Endothelial cell (in vitro differentiated cells): ENCODE measurements at regions not wholly inside any gene's neighbourhood (a gene's known extent, or its start where the extent isn't known, plus 50 kb on each side); places are given as distances from the start of the nearest gene placed in this dataset.

ENCODE experiments used
- DNase-seq: peaks from one replicate; pipeline ENCODE4 v3.0.0; 2021; ENCODE audit warnings: low spot score
- H3K27ac Mint-ChIP-seq: one replicate; pipeline ENCODE4 v1.8.0; 2021; ENCODE audit warnings: mixed read lengths, inconsistent platforms; ENCODE audit not compliant: unreplicated experiment
- H3K27me3 Mint-ChIP-seq: one replicate; pipeline ENCODE4 v1.8.0; 2021; ENCODE audit warnings: mild to moderate bottlenecking, moderate library complexity, mixed read lengths, inconsistent platforms; ENCODE audit not compliant: unreplicated experiment
- H3K36me3 Mint-ChIP-seq: one replicate; pipeline ENCODE4 v1.8.0; 2021; ENCODE audit warnings: mild to moderate bottlenecking, low read depth, mixed read lengths, inconsistent platforms; ENCODE audit not compliant: unreplicated experiment
- H3K4me1 Mint-ChIP-seq: one replicate; pipeline ENCODE4 v1.8.0; 2021; ENCODE audit warnings: mild to moderate bottlenecking, mixed read lengths, inconsistent platforms; ENCODE audit not compliant: unreplicated experiment
- H3K4me3 Mint-ChIP-seq: one replicate; pipeline ENCODE4 v1.8.0; 2021; ENCODE audit warnings: mild to moderate bottlenecking, mixed read lengths, inconsistent platforms; ENCODE audit not compliant: unreplicated experiment
- H3K9me3 Mint-ChIP-seq: one replicate; pipeline ENCODE4 v1.8.0; 2021; ENCODE audit warnings: mixed read lengths, inconsistent platforms; ENCODE audit not compliant: unreplicated experiment
- CTCF ChIP-seq: fragments of 200-600 bp; sonication (generic); IDR thresholded peaks from one replicate; pipeline ENCODE4 v1.5.0; 2021; ENCODE audit warnings: antibody characterized with exemption; ENCODE audit not compliant: unreplicated experiment

GRCh38 chr18:24819141-24819890 lies 358.9 kb downstream of the HRH4 start:
- Mint-ChIP-seq H3K4me1 (peaks cover 8% of the 10 kb centered on the region), H3K27ac (no peak overlapping the region), H3K36me3 (no peaks in the 10 kb centered on the region), H3K27me3 (no peaks in the 10 kb centered on the region), H3K9me3 (no peaks in the 10 kb centered on the region), H3K4me3 (no peak overlapping the region)
- DNase-seq = no peak
- TF ChIP-seq CTCF = no peak

GRCh38 chr18:24825397-24825796 lies 365.0 kb downstream of the HRH4 start:
- Mint-ChIP-seq H3K27ac (no peak overlapping the region), H3K36me3 (no peaks in the 10 kb centered on the region), H3K4me3 (no peak overlapping the region), H3K9me3 (no peaks in the 10 kb centered on the region), H3K4me1 (no peaks in the 10 kb centered on the region), H3K27me3 (no peaks in the 10 kb centered on the region)
- DNase-seq = no peak
- TF ChIP-seq CTCF = no peak

GRCh38 chr18:24826605-24827004 lies 366.2 kb downstream of the HRH4 start:
- no peak for TF ChIP-seq CTCF
- H3K4me1 Mint-ChIP-seq = no peaks in the 10 kb centered on the region
- no peak overlapping the region for H3K4me3 Mint-ChIP-seq
- no peak overlapping the region for H3K27ac Mint-ChIP-seq
- no peak for DNase-seq
- H3K9me3 Mint-ChIP-seq = no peaks in the 10 kb centered on the region
- no peaks in the 10 kb centered on the region for H3K27me3 Mint-ChIP-seq
- no peaks in the 10 kb centered on the region for H3K36me3 Mint-ChIP-seq

- H3K9me3 Mint-ChIP-seq = no peaks in the 10 kb centered on the region
- TF ChIP-seq CTCF = no peak
- no peak for DNase-seq
- H3K27ac Mint-ChIP-seq = no peak overlapping the region
- no peaks in the 10 kb centered on the region for H3K4me1 Mint-ChIP-seq
- no peaks in the 10 kb centered on the region for H3K36me3 Mint-ChIP-seq
- no peaks in the 10 kb centered on the region for H3K27me3 Mint-ChIP-seq
- no peak overlapping the region for H3K4me3 Mint-ChIP-seq
Measured at GRCh38 chr18:24827501-24827900, 367.1 kb downstream of the HRH4 start.

- H3K9me3 Mint-ChIP-seq = no peaks in the 10 kb centered on the region
- no peak for TF ChIP-seq CTCF
- no peaks in the 10 kb centered on the region for H3K4me1 Mint-ChIP-seq
- no peaks in the 10 kb centered on the region for H3K27me3 Mint-ChIP-seq
- DNase-seq = no peak
- H3K36me3 Mint-ChIP-seq = no peaks in the 10 kb centered on the region
- H3K27ac Mint-ChIP-seq = no peak overlapping the region
- H3K4me3 Mint-ChIP-seq = no peak overlapping the region
Measured at GRCh38 chr18:24831081-24831480, 370.6 kb downstream of the HRH4 start.
